ENCODE measurements at regions not wholly inside any gene's neighbourhood (a gene's known extent, or its start where the extent isn't known, plus 50 kb on each side); places are given as distances from the start of the nearest gene placed in this dataset.

DNA sequence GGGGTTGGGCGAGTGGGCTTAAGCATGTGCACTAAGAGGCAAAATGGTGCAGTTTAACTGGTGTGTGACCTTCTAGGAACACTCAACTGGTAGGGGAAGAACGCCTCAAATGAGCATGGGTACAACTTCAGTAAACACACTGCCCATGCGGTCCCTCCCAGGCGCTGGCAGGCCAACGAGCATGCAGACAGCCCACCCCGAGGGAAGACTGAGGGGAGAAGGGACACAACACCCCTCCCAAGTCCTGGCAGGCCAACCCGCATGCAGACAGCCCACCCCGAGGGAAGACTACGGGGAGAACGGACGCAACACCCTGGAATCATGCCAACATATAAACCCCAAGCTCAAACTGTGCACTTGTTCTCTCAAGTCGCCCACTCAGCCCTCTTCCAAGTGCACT lies 456.0 kb downstream of the FBXO15 start:
- intact Hi-C loops (cut with DNase I; ENCODE audit: low total_unique reads) = no loop called here
- TF ChIP-seq CTCF (IDR thresholded peaks at IDR 0.05) (no peak), POLR2A (IDR thresholded peaks at IDR 0.05) (no peak)
- H3K4me3 ChIP-seq (ENCODE audit: low read depth, poor library complexity, severe bottlenecking) = no peak overlapping the region
- 79 to 80% methylated on average over 12 of the region's 12 CpGs for WGBS, 2 donors
- no peak for DNase-seq (ENCODE audit: low spot score in 2 of 2)

- WGBS, 2 donors = 62 to 67% methylated on average over 6 of the region's 6 CpGs
- H3K4me3 ChIP-seq (ENCODE audit: low read depth, poor library complexity, severe bottlenecking) = no peak overlapping the region
- no peak for TF ChIP-seq CTCF (IDR thresholded peaks at IDR 0.05)
- no peak for TF ChIP-seq POLR2A (IDR thresholded peaks at IDR 0.05)
- intact Hi-C loops (cut with DNase I; ENCODE audit: low total_unique reads) = no loop called here
- no peak for DNase-seq (ENCODE audit: low spot score in 2 of 2)
These were observed 456.5 kb downstream of the FBXO15 start for GRCh38 chr18:73691118-73691517.

- no peak for DNase-seq (ENCODE audit: low spot score in 2 of 2)
- no peak overlapping the region for H3K4me3 ChIP-seq (ENCODE audit: low read depth, poor library complexity, severe bottlenecking)
- intact Hi-C loops (cut with DNase I; ENCODE audit: low total_unique reads) = no loop called here
- no peak for TF ChIP-seq CTCF (IDR thresholded peaks at IDR 0.05)
- no peak for TF ChIP-seq POLR2A (IDR thresholded peaks at IDR 0.05)
- WGBS, 2 donors = 65 to 68% methylated on average over 3 of the region's 3 CpGs
These were observed 457.4 kb downstream of the FBXO15 start for GRCh38 chr18:73690222-73690621.

- WGBS, 2 donors = 54 to 57% methylated on average over 9 of the region's 9 CpGs
- no peak for DNase-seq (ENCODE audit: low spot score in 2 of 2)
- H3K4me3 ChIP-seq (ENCODE audit: low read depth, poor library complexity, severe bottlenecking) = no peak overlapping the region
- intact Hi-C loops (cut with DNase I; ENCODE audit: low total_unique reads) = no loop called here
- TF ChIP-seq POLR2A (IDR thresholded peaks at IDR 0.05) (no peak), CTCF (IDR thresholded peaks at IDR 0.05) (no peak)
These were observed 458.6 kb downstream of the FBXO15 start for GRCh38 chr18:73688851-73689711.

- intact Hi-C loops (cut with DNase I; ENCODE audit: low total_unique reads) = no loop called here
- no peak for DNase-seq (ENCODE audit: low spot score in 2 of 2)
- WGBS, 2 donors = 91 to 95% methylated on average over 4 of the region's 4 CpGs
- H3K4me3 ChIP-seq (ENCODE audit: low read depth, poor library complexity, severe bottlenecking) = no peak overlapping the region
- no peak for TF ChIP-seq CTCF (IDR thresholded peaks at IDR 0.05)
- TF ChIP-seq POLR2A (IDR thresholded peaks at IDR 0.05) = no peak
These were observed 459.5 kb downstream of the FBXO15 start for GRCh38 chr18:73688161-73688560.

DNA sequence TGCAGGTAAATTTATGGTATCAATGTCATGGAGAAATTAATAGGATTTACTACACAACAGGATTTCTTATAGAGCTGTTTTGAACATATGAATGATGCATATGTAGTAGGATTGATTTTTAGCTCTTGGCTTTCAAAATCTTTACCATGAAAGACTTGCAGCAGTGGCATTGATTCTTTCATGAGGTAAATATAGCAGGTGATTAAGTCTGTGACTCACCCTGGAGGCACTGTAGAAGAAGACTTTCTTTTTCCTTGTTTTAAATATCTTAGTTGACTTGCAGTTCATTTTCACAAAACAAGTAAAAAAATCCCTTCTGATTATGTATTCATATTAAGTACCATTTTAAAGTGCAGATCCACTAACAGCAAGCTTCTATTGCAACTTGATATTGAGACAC lies 463.0 kb downstream of the FBXO15 start:
- TF ChIP-seq POLR2A (IDR thresholded peaks at IDR 0.05) = no peak
- TF ChIP-seq CTCF (IDR thresholded peaks at IDR 0.05) = no peak
- H3K4me3 ChIP-seq (ENCODE audit: low read depth, poor library complexity, severe bottlenecking) = no peak overlapping the region
- DNase-seq (ENCODE audit: low spot score in 2 of 2) = no peak
- intact Hi-C loops (cut with DNase I; ENCODE audit: low total_unique reads) = no loop called here
